ENCODE measurements at regions not wholly inside any gene's neighbourhood (a gene's known extent, or its start where the extent isn't known, plus 50 kb on each side); places are given as distances from the start of the nearest gene placed in this dataset.

GRCh38 chr3:23067116-23067515 is 136.0 kb upstream of the UBE2E2 start:
- no peak for FAIRE-seq

GRCh38 chr3:23068016-23068728 is 135.0 kb upstream of the UBE2E2 start:
- no peak for TF ChIP-seq GATA2 (IDR thresholded peaks at IDR 0.05; ENCODE audit: insufficient read depth, insufficient read length, low read depth, low read length)
- no peak for TF ChIP-seq CTCF (IDR thresholded peaks at IDR 0.05; ENCODE audit: extremely low read depth in 1 of 2, insufficient read depth in 1 of 2, low read depth in 1 of 2, low read length in 2 of 2)
- no peak for TF ChIP-seq JUN (IDR thresholded peaks at IDR 0.05; ENCODE audit: borderline replicate concordance, insufficient read depth, insufficient read length, low read depth)
- TF ChIP-seq EZH2 (IDR thresholded peaks at IDR 0.05; ENCODE audit: borderline replicate concordance, low read depth, low read length, severe bottlenecking): no peak
- no peak for TF ChIP-seq FOS (IDR thresholded peaks at IDR 0.05; ENCODE audit: borderline replicate concordance, insufficient read depth, low read length)
- no peak for TF ChIP-seq POLR2A (IDR thresholded peaks at IDR 0.05; ENCODE audit: low read depth, low read length)
- no peak for TF ChIP-seq POLR2AphosphoS5 (IDR thresholded peaks at IDR 0.05; ENCODE audit: insufficient read depth, low read depth, low read length)

More at GRCh38 chr3:23067116-23067515, 136.0 kb upstream of the UBE2E2 start:
- no peak for TF ChIP-seq JUN (IDR thresholded peaks at IDR 0.05; ENCODE audit: borderline replicate concordance, insufficient read depth, insufficient read length, low read depth)
- no peak for TF ChIP-seq POLR2AphosphoS5 (IDR thresholded peaks at IDR 0.05; ENCODE audit: insufficient read depth, low read depth, low read length)
- H3K4me3 ChIP-seq (replicated peaks in 1 of 3; ENCODE audit: insufficient read depth in 1 of 3, low read depth in 1 of 3, low read length in 3 of 3): no peak overlapping the region
- dilution Hi-C loops (cut with MboI; ENCODE audit: extremely low pct_ligation_motif_present, low sequenced_read_pairs) (no loop called here), intact Hi-C loops (cut with micrococcal nuclease) (no loop called here)
- H4K20me1 ChIP-seq (replicated peaks; ENCODE audit: control insufficient read depth, extremely low read depth, insufficient read depth, low read length): no peaks in the 10 kb centered on the region
- no peaks in the 10 kb centered on the region for H3K79me2 ChIP-seq (ENCODE audit: control insufficient read depth, insufficient read depth, low read length)
- BruUV-seq (replicated peaks): no TSS peak
- POLR2A ChIA-PET: no interaction called here
- no peaks in the 10 kb centered on the region for H3K9me1 ChIP-seq (replicated peaks; ENCODE audit: control insufficient read depth, extremely low read depth, insufficient read depth, low read length)
- H3K27me3 ChIP-seq (ENCODE audit: control insufficient read depth in 2 of 2, insufficient read depth in 2 of 2, low read length in 2 of 2): no peaks in the 10 kb centered on the region
- no peaks in the 10 kb centered on the region for H3K36me3 ChIP-seq (ENCODE audit: control insufficient read depth in 2 of 2, extremely low read depth in 1 of 2, insufficient read depth in 2 of 2, low read length in 2 of 2)
- H3K4me1 ChIP-seq (ENCODE audit: control insufficient read depth, extremely low read depth, insufficient read depth, low read length): no peaks in the 10 kb centered on the region
- H3K9me3 ChIP-seq (replicated peaks; ENCODE audit: control insufficient read depth, insufficient read depth, low read length): no peaks in the 10 kb centered on the region
- no peak for DNase-seq (ENCODE audit: low read depth, low spot score)
- H3K9ac ChIP-seq (replicated peaks; ENCODE audit: extremely low read depth, insufficient read depth, low read length): no peak overlapping the region
- no peak overlapping the region for H3K4me2 ChIP-seq (ENCODE audit: insufficient read depth, low read length)
- CTCF ChIA-PET: no interaction called here
- H3K27ac ChIP-seq (ENCODE audit: insufficient read depth, low read depth, low read length): no peak overlapping the region
- no peak overlapping the region for H2AFZ ChIP-seq (ENCODE audit: low read depth, low read length)

More at GRCh38 chr3:23068016-23068728, 135.0 kb upstream of the UBE2E2 start:
- Histone ChIP-seq H3K27ac (ENCODE audit: insufficient read depth, low read depth, low read length) (no peak overlapping the region), H3K9me3 (replicated peaks; ENCODE audit: control insufficient read depth, insufficient read depth, low read length) (no peaks in the 10 kb centered on the region), H2AFZ (ENCODE audit: low read depth, low read length) (no peak overlapping the region), H3K4me1 (ENCODE audit: control insufficient read depth, extremely low read depth, insufficient read depth, low read length) (no peaks in the 10 kb centered on the region), H3K79me2 (ENCODE audit: control insufficient read depth, insufficient read depth, low read length) (no peaks in the 10 kb centered on the region), H3K36me3 (ENCODE audit: control insufficient read depth in 2 of 2, extremely low read depth in 1 of 2, insufficient read depth in 2 of 2, low read length in 2 of 2) (no peaks in the 10 kb centered on the region), H3K9ac (replicated peaks; ENCODE audit: extremely low read depth, insufficient read depth, low read length) (no peak overlapping the region), H3K4me2 (ENCODE audit: insufficient read depth, low read length) (no peak overlapping the region), H3K27me3 (ENCODE audit: control insufficient read depth in 2 of 2, insufficient read depth in 2 of 2, low read length in 2 of 2) (no peaks in the 10 kb centered on the region), H3K9me1 (replicated peaks; ENCODE audit: control insufficient read depth, extremely low read depth, insufficient read depth, low read length) (no peaks in the 10 kb centered on the region), H4K20me1 (replicated peaks; ENCODE audit: control insufficient read depth, extremely low read depth, insufficient read depth, low read length) (no peaks in the 10 kb centered on the region), H3K4me3 (replicated peaks in 1 of 3; ENCODE audit: insufficient read depth in 1 of 3, low read depth in 1 of 3, low read length in 3 of 3) (no peak overlapping the region)
- POLR2A ChIA-PET: no interaction called here
- intact Hi-C loops (cut with micrococcal nuclease): no loop called here
- DNase-seq (ENCODE audit: low read depth, low spot score) (no peak), FAIRE-seq (no peak)
- dilution Hi-C loops (cut with MboI; ENCODE audit: extremely low pct_ligation_motif_present, low sequenced_read_pairs): no loop called here
- CTCF ChIA-PET: no interaction called here
- no TSS peak for BruUV-seq (replicated peaks)

Data from endothelial cell of umbilical vein (primary cell).